ENCODE measurements at regions not wholly inside any gene's neighbourhood (a gene's known extent, or its start where the extent isn't known, plus 50 kb on each side); places are given as distances from the start of the nearest gene placed in this dataset.

DNA sequence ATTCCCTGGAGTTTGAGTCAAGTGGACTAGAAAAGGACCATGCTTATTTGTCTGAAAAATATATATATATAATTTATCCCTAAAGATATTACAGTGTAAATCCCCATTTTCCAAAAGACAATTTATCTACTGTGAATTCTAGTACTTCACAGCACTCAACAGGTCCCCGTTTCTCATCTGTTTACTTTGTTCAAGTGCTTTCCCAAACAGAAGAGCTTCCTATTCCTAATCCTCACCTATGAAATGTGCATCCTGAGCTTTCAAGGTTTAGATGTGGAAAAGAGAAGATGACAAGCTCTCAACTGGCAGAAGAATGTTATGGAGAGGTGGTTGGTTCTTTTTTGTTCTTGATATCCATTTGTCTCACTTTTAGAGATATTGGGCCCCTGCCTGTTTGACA is 401.6 kb upstream of the ZNF608 start:
- FAIRE-seq (no peak), DNase-seq (ENCODE audit: low read depth, low spot score) (no peak)
- H3K9me1 ChIP-seq (replicated peaks; ENCODE audit: control insufficient read depth, extremely low read depth, insufficient read depth, low read length): no peaks in the 10 kb centered on the region
- ChIA-PET POLR2A (no interaction called here), CTCF (no interaction called here)
- no peaks in the 10 kb centered on the region for H3K27me3 ChIP-seq (ENCODE audit: control insufficient read depth in 2 of 2, insufficient read depth in 2 of 2, low read length in 2 of 2)
- H2AFZ ChIP-seq (ENCODE audit: low read depth, low read length): no peak overlapping the region
- no peaks in the 10 kb centered on the region for H4K20me1 ChIP-seq (replicated peaks; ENCODE audit: control insufficient read depth, extremely low read depth, insufficient read depth, low read length)
- intact Hi-C loops (cut with micrococcal nuclease) (no loop called here), dilution Hi-C loops (cut with MboI; ENCODE audit: extremely low pct_ligation_motif_present, low sequenced_read_pairs) (no loop called here)
- TF ChIP-seq EZH2 (IDR thresholded peaks at IDR 0.05; ENCODE audit: borderline replicate concordance, low read depth, low read length, severe bottlenecking) (no peak), JUN (IDR thresholded peaks at IDR 0.05; ENCODE audit: borderline replicate concordance, insufficient read depth, insufficient read length, low read depth) (no peak)
- H3K9me3 ChIP-seq (replicated peaks; ENCODE audit: control insufficient read depth, insufficient read depth, low read length): no peaks in the 10 kb centered on the region
- BruUV-seq (replicated peaks): no TSS peak
- H3K79me2 ChIP-seq (ENCODE audit: control insufficient read depth, insufficient read depth, low read length): no peaks in the 10 kb centered on the region
- H3K4me3 ChIP-seq (replicated peaks in 1 of 3; ENCODE audit: insufficient read depth in 1 of 3, low read depth in 1 of 3, low read length in 3 of 3): no peak overlapping the region
- H3K4me1 ChIP-seq (ENCODE audit: control insufficient read depth, extremely low read depth, insufficient read depth, low read length): peaks cover 5% of the 10 kb centered on the region
- H3K9ac ChIP-seq (replicated peaks; ENCODE audit: extremely low read depth, insufficient read depth, low read length): no peak overlapping the region
- H3K27ac ChIP-seq (ENCODE audit: insufficient read depth, low read depth, low read length): no peak overlapping the region
- no peaks in the 10 kb centered on the region for H3K36me3 ChIP-seq (ENCODE audit: control insufficient read depth in 2 of 2, extremely low read depth in 1 of 2, insufficient read depth in 2 of 2, low read length in 2 of 2)
- H3K4me2 ChIP-seq (ENCODE audit: insufficient read depth, low read length): no peak overlapping the region

DNA sequence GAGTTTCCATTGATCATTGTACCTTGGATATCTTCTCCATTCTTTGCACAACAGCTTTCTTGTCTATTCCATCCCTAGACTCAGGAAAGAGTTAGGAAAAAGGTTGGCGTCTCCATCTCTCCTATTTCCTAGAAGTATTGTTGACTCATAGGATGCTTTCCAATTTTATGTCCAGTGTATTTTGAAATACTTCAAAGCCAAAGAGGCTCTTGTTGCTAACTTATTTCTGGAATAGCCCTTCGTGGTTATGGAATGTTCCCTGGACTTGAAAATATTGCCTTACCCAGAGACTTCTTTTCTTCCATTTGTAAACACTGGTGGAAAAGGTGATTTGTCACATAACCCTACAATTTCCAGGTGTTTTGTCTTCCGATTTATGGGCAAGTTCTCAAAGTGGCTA is 402.3 kb upstream of the ZNF608 start:
- intact Hi-C loops (cut with micrococcal nuclease): no loop called here
- H3K4me2 ChIP-seq (ENCODE audit: insufficient read depth, low read length): no peak overlapping the region

More for the DNA sequence above, 402.3 kb upstream of the ZNF608 start:
- no peaks in the 10 kb centered on the region for H3K36me3 ChIP-seq (ENCODE audit: control insufficient read depth in 2 of 2, extremely low read depth in 1 of 2, insufficient read depth in 2 of 2, low read length in 2 of 2)
- ChIA-PET POLR2A (no interaction called here), CTCF (no interaction called here)
- no peaks in the 10 kb centered on the region for H3K27me3 ChIP-seq (ENCODE audit: control insufficient read depth in 2 of 2, insufficient read depth in 2 of 2, low read length in 2 of 2)
- no peaks in the 10 kb centered on the region for H4K20me1 ChIP-seq (replicated peaks; ENCODE audit: control insufficient read depth, extremely low read depth, insufficient read depth, low read length)
- dilution Hi-C loops (cut with MboI; ENCODE audit: extremely low pct_ligation_motif_present, low sequenced_read_pairs): no loop called here
- no peak for TF ChIP-seq FOS (IDR thresholded peaks at IDR 0.05; ENCODE audit: borderline replicate concordance, insufficient read depth, low read length)
- TF ChIP-seq, protein P1, sequence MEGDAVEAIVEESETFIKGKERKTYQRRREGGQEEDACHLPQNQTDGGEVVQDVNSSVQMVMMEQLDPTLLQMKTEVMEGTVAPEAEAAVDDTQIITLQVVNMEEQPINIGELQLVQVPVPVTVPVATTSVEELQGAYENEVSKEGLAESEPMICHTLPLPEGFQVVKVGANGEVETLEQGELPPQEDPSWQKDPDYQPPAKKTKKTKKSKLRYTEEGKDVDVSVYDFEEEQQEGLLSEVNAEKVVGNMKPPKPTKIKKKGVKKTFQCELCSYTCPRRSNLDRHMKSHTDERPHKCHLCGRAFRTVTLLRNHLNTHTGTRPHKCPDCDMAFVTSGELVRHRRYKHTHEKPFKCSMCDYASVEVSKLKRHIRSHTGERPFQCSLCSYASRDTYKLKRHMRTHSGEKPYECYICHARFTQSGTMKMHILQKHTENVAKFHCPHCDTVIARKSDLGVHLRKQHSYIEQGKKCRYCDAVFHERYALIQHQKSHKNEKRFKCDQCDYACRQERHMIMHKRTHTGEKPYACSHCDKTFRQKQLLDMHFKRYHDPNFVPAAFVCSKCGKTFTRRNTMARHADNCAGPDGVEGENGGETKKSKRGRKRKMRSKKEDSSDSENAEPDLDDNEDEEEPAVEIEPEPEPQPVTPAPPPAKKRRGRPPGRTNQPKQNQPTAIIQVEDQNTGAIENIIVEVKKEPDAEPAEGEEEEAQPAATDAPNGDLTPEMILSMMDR (IDR thresholded peaks at IDR 0.05; ENCODE audit: extremely low read depth in 1 of 2, insufficient read depth in 1 of 2, low read depth in 1 of 2, low read length in 2 of 2): no peak
- no peak for TF ChIP-seq GATA2 (IDR thresholded peaks at IDR 0.05; ENCODE audit: insufficient read depth, insufficient read length, low read depth, low read length)
- TF ChIP-seq, protein P2, sequence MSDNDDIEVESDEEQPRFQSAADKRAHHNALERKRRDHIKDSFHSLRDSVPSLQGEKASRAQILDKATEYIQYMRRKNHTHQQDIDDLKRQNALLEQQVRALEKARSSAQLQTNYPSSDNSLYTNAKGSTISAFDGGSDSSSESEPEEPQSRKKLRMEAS (IDR thresholded peaks at IDR 0.05; ENCODE audit: insufficient read depth, insufficient read length): no peak
- TF ChIP-seq POLR2A (IDR thresholded peaks at IDR 0.05; ENCODE audit: low read depth, low read length): no peak
- no peak for TF ChIP-seq EZH2 (IDR thresholded peaks at IDR 0.05; ENCODE audit: borderline replicate concordance, low read depth, low read length, severe bottlenecking)
- no peak for TF ChIP-seq POLR2AphosphoS5 (IDR thresholded peaks at IDR 0.05; ENCODE audit: insufficient read depth, low read depth, low read length)
- no peak for TF ChIP-seq JUN (IDR thresholded peaks at IDR 0.05; ENCODE audit: borderline replicate concordance, insufficient read depth, insufficient read length, low read depth)
- TF ChIP-seq MYC (IDR thresholded peaks at IDR 0.05; ENCODE audit: low read depth, low read length): no peak
- DNase-seq (ENCODE audit: low read depth, low spot score) (no peak), FAIRE-seq (no peak)
- H3K9ac ChIP-seq (replicated peaks; ENCODE audit: extremely low read depth, insufficient read depth, low read length): no peak overlapping the region
- no peaks in the 10 kb centered on the region for H3K9me1 ChIP-seq (replicated peaks; ENCODE audit: control insufficient read depth, extremely low read depth, insufficient read depth, low read length)
- H3K9me3 ChIP-seq (replicated peaks; ENCODE audit: control insufficient read depth, insufficient read depth, low read length): no peaks in the 10 kb centered on the region
- no peak overlapping the region for H3K27ac ChIP-seq (ENCODE audit: insufficient read depth, low read depth, low read length)
- no peaks in the 10 kb centered on the region for H3K79me2 ChIP-seq (ENCODE audit: control insufficient read depth, insufficient read depth, low read length)
- H3K4me3 ChIP-seq (replicated peaks in 1 of 3; ENCODE audit: insufficient read depth in 1 of 3, low read depth in 1 of 3, low read length in 3 of 3): no peak overlapping the region
- BruUV-seq (replicated peaks): no TSS peak
- peaks cover 5% of the 10 kb centered on the region for H3K4me1 ChIP-seq (ENCODE audit: control insufficient read depth, extremely low read depth, insufficient read depth, low read length)
- H2AFZ ChIP-seq (ENCODE audit: low read depth, low read length): no peak overlapping the region

Data from endothelial cell of umbilical vein (primary cell).